ENCODE measurements at regions not wholly inside any gene's neighbourhood (a gene's known extent, or its start where the extent isn't known, plus 50 kb on each side); places are given as distances from the start of the nearest gene placed in this dataset.

GRCh38 chr4:162535121-162535520 is 371.3 kb upstream of the FSTL5 start:
- H3K27ac ChIP-seq (ENCODE audit: low read depth in 1 of 2, low read length in 2 of 2) = no peak overlapping the region
- no peaks in the 10 kb centered on the region for H3K36me3 ChIP-seq (ENCODE audit: insufficient read depth, low read length)
- peaks cover 3% of the 10 kb centered on the region for H3K9me3 Mint-ChIP-seq
- no peak overlapping the region for H3K27ac Mint-ChIP-seq
- peaks cover 0 to under 1% of the 10 kb centered on the region in 2 experiments for H3K9me3 ChIP-seq (ENCODE audit: control insufficient read depth in 1 of 2, insufficient read depth in 1 of 2, low read length in 2 of 2)
- H3K4me1 Mint-ChIP-seq (ENCODE audit: low read depth) = no peaks in the 10 kb centered on the region
- no peak overlapping the region for H3K4me3 ChIP-seq (ENCODE audit: low read length)
- ChIA-PET POLR2A (no interaction called here), CTCF (no interaction called here)
- H3K4me3 Mint-ChIP-seq = no peak overlapping the region
- H3K4me1 ChIP-seq (ENCODE audit: insufficient read depth, low read length) = no peaks in the 10 kb centered on the region
- no peaks in the 10 kb centered on the region for H3K27me3 ChIP-seq (ENCODE audit: control insufficient read depth in 1 of 2, insufficient read depth in 2 of 2, low read length in 2 of 2)
- ATAC-seq (ENCODE audit: poor library complexity) (no peak), DNase-seq (no peak)
- TF ChIP-seq, protein P1, sequence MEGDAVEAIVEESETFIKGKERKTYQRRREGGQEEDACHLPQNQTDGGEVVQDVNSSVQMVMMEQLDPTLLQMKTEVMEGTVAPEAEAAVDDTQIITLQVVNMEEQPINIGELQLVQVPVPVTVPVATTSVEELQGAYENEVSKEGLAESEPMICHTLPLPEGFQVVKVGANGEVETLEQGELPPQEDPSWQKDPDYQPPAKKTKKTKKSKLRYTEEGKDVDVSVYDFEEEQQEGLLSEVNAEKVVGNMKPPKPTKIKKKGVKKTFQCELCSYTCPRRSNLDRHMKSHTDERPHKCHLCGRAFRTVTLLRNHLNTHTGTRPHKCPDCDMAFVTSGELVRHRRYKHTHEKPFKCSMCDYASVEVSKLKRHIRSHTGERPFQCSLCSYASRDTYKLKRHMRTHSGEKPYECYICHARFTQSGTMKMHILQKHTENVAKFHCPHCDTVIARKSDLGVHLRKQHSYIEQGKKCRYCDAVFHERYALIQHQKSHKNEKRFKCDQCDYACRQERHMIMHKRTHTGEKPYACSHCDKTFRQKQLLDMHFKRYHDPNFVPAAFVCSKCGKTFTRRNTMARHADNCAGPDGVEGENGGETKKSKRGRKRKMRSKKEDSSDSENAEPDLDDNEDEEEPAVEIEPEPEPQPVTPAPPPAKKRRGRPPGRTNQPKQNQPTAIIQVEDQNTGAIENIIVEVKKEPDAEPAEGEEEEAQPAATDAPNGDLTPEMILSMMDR (IDR thresholded peaks at IDR 0.05) = no peak
- intact Hi-C loops (cut with DNase I, micrococcal nuclease) = no loop called here
- no peaks in the 10 kb centered on the region for H3K27me3 Mint-ChIP-seq
- H3K36me3 Mint-ChIP-seq (ENCODE audit: low read depth) = no peaks in the 10 kb centered on the region

DNA sequence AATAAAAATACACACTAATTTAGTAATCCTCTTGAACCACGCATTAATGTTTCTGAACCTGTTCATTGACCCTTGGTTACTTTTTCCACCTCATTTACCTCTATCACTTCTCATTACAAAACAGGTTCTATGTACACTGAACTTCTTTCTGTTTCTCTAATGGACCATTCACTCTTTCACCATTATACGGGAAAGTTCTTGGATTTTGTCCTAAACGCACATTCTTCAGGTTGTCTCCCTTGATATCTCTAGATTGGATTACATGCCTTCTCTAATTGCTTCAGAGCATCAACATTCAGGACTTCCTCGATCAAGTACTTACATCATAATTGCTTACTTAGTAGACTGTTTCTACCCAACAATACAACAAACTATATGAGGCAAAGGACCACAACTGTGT is 359.4 kb upstream of the FSTL5 start:
- TF ChIP-seq, protein P1 (IDR thresholded peaks at IDR 0.05) = no peak
- Mint-ChIP-seq H3K27ac (no peak overlapping the region), H3K4me1 (ENCODE audit: low read depth) (no peaks in the 10 kb centered on the region), H3K27me3 (no peaks in the 10 kb centered on the region), H3K9me3 (no peaks in the 10 kb centered on the region), H3K36me3 (ENCODE audit: low read depth) (no peaks in the 10 kb centered on the region), H3K4me3 (no peak overlapping the region)
- Histone ChIP-seq H3K4me3 (ENCODE audit: low read length) (no peak overlapping the region), H3K27ac (ENCODE audit: low read depth in 1 of 2, low read length in 2 of 2) (no peak overlapping the region), H3K27me3 (ENCODE audit: control insufficient read depth in 1 of 2, insufficient read depth in 2 of 2, low read length in 2 of 2) (no peaks in the 10 kb centered on the region), H3K9me3 (ENCODE audit: control insufficient read depth in 1 of 2, insufficient read depth in 1 of 2, low read length in 2 of 2) (no peaks in the 10 kb centered on the region), H3K36me3 (ENCODE audit: insufficient read depth, low read length) (no peaks in the 10 kb centered on the region), H3K4me1 (ENCODE audit: insufficient read depth, low read length) (no peaks in the 10 kb centered on the region)
- POLR2A ChIA-PET = no interaction called here
- CTCF ChIA-PET = no interaction called here
- ATAC-seq (ENCODE audit: poor library complexity) (no peak), DNase-seq (no peak)
- intact Hi-C loops (cut with DNase I, micrococcal nuclease) = no loop called here

DNA sequence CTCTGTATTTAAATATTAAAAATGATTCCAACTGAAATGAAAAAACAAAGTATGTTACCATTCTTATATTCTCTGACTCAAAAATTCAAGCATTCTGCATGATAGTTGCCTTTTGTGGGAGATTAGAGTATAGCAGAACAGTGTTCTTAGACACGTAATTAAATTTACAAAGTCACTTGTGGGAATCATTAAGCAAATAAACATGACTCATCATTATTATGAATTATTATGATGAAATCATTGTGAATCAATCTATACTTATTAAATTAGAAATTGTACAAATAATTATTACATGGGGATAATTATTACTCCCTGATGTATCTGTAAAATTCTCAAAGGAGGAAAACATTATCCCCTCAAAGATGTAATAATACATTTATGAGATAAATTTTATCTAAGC is 358.9 kb upstream of the FSTL5 start:
- Histone ChIP-seq H3K27me3 (ENCODE audit: control insufficient read depth in 1 of 2, insufficient read depth in 2 of 2, low read length in 2 of 2) (no peaks in the 10 kb centered on the region), H3K9me3 (ENCODE audit: control insufficient read depth in 1 of 2, insufficient read depth in 1 of 2, low read length in 2 of 2) (no peaks in the 10 kb centered on the region), H3K4me1 (ENCODE audit: insufficient read depth, low read length) (no peaks in the 10 kb centered on the region), H3K36me3 (ENCODE audit: insufficient read depth, low read length) (no peaks in the 10 kb centered on the region), H3K4me3 (ENCODE audit: low read length) (no peak overlapping the region), H3K27ac (ENCODE audit: low read depth in 1 of 2, low read length in 2 of 2) (no peak overlapping the region)
- CTCF ChIA-PET = no interaction called here
- Mint-ChIP-seq H3K27me3 (no peaks in the 10 kb centered on the region), H3K27ac (no peak overlapping the region), H3K36me3 (ENCODE audit: low read depth) (no peaks in the 10 kb centered on the region), H3K9me3 (no peaks in the 10 kb centered on the region), H3K4me3 (no peak overlapping the region), H3K4me1 (ENCODE audit: low read depth) (no peaks in the 10 kb centered on the region)
- TF ChIP-seq, protein P1 (IDR thresholded peaks at IDR 0.05) = no peak
- intact Hi-C loops (cut with DNase I, micrococcal nuclease) = no loop called here
- ATAC-seq (ENCODE audit: poor library complexity) (no peak), DNase-seq (no peak)
- POLR2A ChIA-PET = no interaction called here
